HG02798 (cell line): ENCODE measurements at regions not wholly inside any gene's neighbourhood (a gene's known extent, or its start where the extent isn't known, plus 50 kb on each side); places are given as distances from the start of the nearest gene placed in this dataset.

Experiments
- ATAC-seq: cut with Tn5 transposase; IDR thresholded peaks from one replicate; pipeline ENCODE4 v1.9.1; 2021; ENCODE audit warnings: mild to moderate bottlenecking; ENCODE audit not compliant: unreplicated experiment, poor library complexity

GRCh38 chr9:3001311-3001710, 157.4 kb upstream of the PUM3 start:
- ATAC-seq = no peak

- no peak for ATAC-seq
Measured at GRCh38 chr9:2992427-2992826, 148.5 kb upstream of the PUM3 start.

GRCh38 chr9:2991292-2991691, 147.4 kb upstream of the PUM3 start:
- no peak for ATAC-seq

DNA sequence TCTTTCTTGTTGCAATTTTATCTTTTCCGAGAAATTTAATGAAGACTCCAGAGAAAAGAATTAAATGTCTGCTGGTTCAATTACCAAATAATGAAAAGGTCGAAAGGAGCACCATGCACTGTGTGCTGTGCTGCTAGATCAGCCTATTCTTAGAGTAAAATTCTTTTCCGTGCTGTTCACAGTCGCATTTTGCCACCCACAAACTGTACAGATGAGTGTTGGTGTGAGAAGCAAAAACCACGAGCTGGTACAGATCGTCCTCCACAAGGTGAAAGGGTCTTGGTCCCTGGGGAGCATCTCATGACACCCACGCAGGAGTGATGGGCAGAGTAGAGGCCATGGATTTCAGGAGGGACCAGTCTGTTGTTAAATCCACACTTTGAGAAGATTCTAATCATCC, 143.8 kb upstream of the PUM3 start:
- ATAC-seq = no peak

DNA sequence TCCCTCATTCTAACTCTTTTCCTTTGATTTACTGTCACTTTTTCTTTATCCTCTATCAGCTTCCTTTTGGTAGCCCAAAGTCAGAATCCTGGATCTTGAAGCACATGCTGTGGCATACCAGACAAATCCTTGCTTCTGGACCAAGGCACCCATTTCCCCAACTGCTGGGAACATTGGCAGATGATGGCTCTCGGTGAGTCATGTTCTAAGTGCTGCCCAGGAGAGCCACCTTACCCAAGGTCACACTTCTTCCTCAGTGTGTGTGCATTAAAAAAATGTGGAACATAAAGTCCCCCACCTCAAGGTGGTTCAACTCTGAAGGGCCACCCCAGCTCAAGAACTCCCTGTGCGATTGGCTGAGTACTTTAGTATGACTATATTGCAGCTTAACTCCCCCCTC, 141.4 kb upstream of the PUM3 start:
- ATAC-seq = no peak

- ATAC-seq = no peak
Measured at GRCh38 chr9:2984491-2984890, 140.6 kb upstream of the PUM3 start.

DNA sequence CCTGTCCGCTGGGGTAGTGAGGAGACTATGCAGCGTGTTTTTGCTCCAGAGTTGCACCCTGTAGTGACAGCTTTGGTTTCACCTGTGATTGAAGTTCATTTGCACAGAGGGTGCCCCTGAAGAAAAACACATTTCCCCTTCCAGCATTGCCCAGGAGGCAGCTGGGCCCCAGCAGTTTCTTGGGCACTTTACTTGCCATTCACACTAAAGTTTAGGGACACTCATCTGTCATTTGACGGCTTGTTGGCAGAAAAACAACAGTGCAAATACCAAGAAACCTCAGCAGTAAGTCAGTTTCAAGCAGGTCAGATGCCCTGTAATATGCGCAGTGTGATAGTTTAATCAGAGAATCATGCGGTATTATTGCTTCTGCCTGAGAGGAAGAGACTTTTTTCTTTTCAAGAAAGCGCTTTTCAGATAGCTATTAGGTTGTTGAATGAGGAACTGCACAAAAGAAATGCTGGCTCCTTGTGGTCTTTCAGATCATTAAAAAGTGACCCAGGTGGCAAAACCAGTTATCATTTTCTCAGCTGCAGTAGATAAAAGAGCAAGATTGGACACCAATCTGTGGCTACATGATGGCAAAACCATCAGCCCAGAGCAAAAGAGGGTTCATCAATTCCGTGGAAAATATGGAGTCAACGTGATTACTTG, 136.2 kb upstream of the PUM3 start:
- no peak for ATAC-seq

DNA sequence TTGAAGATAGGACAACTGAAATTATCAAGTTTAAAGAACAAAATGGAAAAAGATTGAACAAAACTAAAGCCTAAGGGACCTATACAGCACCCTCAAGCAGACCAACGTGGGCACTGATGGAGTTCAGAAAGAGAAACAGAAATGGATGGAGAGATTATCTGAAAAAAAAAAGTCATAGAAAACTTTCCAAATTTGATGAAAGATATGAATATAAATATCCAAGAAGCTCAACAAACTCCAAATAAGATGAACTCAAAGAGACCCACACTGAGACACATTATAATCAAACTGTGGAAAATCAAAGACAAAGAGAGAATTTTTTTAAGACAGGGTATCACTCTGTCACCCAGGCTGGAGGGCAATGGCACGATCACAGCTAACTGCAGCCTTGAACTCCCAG, 128.6 kb upstream of the PUM3 start:
- no peak for ATAC-seq

DNA sequence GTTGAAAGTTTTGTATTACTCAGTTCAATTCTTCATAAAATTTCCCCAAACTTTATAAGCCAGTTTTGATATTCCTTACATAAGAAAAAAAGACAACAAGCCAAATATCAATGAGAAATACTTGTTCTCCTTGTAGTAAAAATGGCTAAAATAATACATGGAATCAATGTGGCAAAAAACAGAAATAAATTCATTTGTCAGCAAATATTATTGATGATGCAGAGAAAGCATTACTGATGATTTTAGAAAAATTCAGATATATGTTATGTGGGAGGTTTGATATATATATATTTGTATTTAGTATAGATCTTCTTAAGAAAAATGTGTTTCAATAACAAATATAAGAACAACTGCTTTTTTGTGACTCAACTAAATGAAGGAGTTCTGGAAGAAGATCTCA, 127.0 kb upstream of the PUM3 start:
- no peak for ATAC-seq

- ATAC-seq = no peak
Measured at GRCh38 chr9:2967766-2968165, 123.9 kb upstream of the PUM3 start.

- no peak for ATAC-seq
Measured at GRCh38 chr9:2966565-2967300, 122.8 kb upstream of the PUM3 start.

DNA sequence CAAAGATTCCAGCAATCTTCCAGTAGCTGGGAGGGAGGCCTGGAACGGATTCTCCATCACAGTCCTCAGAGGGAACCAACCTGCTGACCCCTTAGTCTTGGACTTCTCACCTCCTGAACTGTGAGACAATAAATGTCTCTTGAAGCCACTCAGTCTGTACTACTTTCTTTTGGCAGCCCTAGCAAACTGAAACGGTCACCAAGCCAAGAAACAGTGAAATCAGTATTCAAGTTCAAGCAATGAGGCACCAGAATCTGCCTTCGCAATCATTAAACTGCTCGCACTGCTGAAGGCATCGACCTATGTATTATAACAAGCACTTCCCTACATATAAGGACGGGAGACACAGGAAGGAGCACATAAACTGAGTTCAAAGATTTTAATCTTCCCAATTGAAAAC, 120.6 kb upstream of the PUM3 start:
- no peak for ATAC-seq

DNA sequence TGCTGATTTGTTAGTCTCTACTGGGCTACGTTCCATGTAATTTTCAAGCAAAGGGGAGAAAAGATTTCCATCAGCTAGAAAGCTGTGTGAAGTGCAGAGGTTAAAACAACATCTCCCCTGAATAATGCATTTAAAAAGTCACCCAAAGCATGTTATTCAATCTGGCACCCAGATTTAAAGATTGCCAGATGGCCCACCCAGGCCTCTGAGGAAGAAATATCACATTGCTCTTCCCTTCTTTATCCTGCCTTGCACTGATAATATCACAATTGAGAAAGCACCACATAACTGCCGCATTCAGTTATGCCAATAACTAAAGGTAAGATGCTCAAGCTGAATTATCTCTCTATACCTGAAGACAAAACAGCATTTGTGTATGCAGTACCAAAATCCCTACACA, 119.4 kb upstream of the PUM3 start:
- no peak for ATAC-seq

DNA sequence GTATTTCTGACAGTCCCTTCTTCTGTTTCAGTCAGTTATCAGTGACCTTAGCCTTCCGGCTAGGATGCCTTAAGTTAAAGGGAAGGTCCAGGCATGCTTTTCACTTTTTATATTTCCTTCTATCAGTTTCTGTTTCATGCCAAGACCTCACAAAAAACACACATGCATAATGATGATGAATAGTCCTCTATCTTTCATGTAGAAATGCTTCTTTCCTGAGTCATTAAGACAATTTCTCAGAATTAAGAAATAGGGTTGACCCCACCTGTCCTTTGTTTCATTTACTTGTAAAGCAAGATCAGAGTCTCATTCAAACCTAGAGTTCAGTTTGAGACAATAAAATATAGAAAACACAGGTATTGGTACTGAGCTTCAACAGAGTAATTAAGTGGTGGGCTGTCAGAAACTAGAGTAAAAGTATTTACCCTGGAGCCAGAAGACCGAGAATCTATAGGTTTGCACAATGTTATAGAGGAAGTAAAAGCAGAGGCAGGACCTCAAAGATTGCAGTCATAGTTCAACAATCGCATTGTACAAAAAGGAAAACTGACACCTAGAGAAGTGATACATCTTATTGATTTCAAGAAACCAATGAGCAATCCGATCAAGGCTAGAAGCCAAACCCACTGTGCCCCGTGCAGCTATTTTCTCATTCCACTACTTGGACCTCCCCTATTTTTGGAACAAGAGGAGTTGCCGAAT, 118.7 kb upstream of the PUM3 start:
- no peak for ATAC-seq

DNA sequence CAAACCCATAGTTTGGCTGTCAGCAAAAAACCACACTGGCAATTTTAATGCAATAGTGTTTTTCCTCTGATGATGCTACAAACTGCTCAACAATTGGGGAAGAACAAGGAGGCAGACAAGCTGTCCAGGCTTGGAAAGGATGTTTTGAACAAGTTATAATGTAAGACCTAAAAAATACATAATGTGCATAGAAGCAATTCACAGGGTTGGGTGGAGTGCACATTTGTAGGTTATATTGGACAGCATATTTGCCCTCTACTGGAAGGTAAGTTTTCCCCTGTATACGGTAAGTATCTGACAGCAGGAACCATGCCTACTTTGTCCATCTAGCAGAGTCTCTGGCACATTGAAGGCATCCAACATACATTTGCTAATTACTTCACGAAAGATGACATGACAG, 114.3 kb upstream of the PUM3 start:
- no peak for ATAC-seq

GRCh38 chr9:2957656-2958200, 113.8 kb upstream of the PUM3 start:
- ATAC-seq = no peak

GRCh38 chr9:2955575-2955974, 111.7 kb upstream of the PUM3 start:
- no peak for ATAC-seq

DNA sequence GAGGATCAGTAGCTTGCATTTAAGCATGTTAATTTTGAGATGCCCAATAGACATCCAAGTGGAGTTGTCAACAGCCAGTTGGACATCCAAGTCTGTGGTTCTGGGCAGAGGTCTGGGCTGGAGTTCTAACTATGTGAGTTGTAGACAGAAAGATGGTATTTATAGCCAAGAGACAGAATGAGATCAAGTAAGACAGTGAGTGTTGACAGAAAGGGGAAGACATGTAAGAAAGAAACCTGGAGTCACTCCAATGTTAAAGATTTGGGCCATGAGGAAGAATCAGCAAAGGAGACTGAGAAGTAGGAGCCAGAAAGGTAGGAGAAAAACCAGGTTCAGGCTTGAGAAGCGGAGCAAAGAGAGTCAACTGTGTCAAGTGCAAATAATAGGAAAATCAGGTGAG, 95.5 kb upstream of the PUM3 start:
- no peak for ATAC-seq

GRCh38 chr9:2936221-2936620, 92.3 kb upstream of the PUM3 start:
- no peak for ATAC-seq

GRCh38 chr9:2934883-2935282, 91.0 kb upstream of the PUM3 start:
- no peak for ATAC-seq

DNA sequence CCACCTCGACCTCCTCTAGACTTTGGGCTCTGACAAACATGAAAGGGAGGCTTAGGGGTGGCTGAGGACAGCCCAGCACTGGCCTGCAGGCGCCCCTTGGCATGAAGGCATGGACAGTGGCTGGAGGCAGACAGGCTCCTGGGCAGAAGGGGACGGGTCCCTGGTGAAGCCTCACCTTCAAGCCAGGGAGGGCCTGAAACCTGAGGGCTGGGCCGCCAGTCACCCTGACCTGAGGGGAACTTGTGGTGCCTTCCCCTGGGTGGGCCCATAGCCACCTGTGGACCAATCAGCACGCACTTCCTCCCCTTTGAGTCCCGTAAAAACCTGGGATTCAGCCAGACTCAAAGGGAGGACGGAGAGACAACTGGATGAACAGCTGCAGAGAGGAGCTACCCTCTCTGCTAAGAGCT, 90.4 kb upstream of the PUM3 start:
- no peak for ATAC-seq
